GM10266 (cell line): ENCODE measurements at regions not wholly inside any gene's neighbourhood (a gene's known extent, or its start where the extent isn't known, plus 50 kb on each side); places are given as distances from the start of the nearest gene placed in this dataset.
"Not testable (repeated sequence)": the region's sequence is repeated elsewhere in the genome, so short reads cannot be mapped to it uniquely, and the experiment has no call there.

Experiments used
- DNase-seq: peaks from one replicate; pipeline ENCODE4 v3.0.0; 2012; ENCODE audit errors: extremely low spot score
- CTCF ChIP-seq: IDR thresholded peaks from 2 replicates; pipeline ENCODE4 v1.5.1; 2012; ENCODE audit warnings: mild to moderate bottlenecking, low read depth; ENCODE audit not compliant: control insufficient read depth, insufficient read depth; ENCODE audit errors: missing control alignments

GRCh38 chr3:94626573-94626972, 563.7 kb downstream of the NSUN3 start:
- TF ChIP-seq CTCF: no peak
- DNase-seq: no peak

- DNase-seq: no peak
- no peak for TF ChIP-seq CTCF
Measured at GRCh38 chr3:94627689-94628088, 564.8 kb downstream of the NSUN3 start.

DNA sequence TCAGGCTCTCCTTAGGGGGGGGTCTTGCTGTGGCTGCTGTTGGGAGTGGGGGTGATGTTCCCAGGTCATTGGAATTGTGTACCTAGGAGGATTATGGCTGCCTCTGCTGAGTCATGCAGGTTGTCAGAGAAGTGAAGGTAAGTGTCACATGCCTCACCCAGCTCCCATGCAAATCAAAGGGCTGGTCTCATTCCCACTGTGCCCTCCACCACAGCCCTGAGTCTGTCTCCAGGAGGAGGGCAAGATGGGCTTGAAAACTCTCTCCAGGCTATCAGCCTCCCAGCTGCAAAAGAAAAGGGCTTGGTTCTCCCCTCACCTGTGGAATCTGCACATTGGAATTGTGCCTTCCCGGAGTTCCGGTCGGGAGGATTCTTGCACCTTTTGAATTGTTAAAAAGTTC, 580.5 kb downstream of the NSUN3 start:
- TF ChIP-seq CTCF: no peak
- DNase-seq: no peak

DNA sequence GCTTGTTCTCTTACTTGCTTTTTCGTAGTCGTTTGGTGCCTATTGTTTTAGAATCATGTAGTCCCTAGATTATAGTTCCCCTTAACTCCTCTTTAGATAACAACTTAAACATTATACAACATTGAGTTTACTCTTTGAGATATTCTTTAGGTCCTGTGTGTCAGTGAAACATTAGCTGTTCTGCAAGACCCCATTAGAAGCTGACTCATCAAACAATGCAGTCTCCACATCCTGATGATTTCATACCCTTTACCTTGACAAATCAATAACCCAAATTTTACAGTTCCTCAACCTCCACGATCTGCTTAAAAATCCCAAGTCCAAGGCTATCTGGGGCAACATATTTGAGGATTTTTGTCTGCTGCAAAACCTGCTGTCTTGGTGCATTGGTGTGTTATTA, 582.9 kb downstream of the NSUN3 start:
- no peak for TF ChIP-seq CTCF
- no peak for DNase-seq

GRCh38 chr3:94647131-94647530, 584.3 kb downstream of the NSUN3 start:
- DNase-seq: no peak
- no peak for TF ChIP-seq CTCF

DNA sequence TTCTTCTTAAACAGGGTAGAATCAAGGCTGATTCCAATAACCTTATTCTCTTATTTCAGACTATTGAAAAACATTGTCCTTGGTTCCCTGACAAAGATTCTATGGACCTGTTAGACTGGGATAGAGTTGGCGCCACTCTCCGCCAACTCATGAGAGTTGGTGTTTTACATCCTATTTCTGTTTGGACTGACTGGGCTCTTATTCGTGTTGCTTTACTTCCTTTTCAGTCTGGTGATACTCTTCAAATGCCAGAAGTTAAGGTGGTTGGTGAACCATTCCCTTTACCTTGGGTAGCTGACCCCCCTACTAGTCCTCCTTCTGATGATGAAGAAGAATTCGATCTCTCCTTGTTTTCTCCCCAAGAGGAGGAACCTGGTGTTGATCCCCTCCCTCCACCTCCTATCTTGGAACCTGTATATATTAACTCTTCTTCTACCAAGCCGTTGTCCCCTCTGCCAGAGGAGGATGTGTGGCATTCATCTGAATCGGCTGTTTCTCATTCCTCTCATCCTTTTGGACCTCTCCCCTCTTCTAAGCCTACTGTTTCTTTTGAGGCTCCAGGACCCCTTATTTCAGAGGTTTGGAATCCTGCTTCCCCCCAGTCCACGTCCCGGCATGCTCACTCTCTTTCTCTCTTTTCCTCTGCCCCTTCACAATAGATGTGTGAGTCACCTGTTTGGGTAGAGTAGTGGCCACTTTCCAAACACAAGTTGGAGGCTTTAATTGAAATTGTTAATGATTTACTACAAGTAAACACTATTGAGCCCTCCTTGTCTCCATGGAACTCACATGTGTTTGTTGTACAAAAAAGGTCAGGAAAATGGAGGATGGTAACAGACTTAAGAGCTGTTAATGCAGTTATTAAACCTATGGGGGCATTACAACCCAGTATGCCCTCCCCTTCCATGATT, 585.7 kb downstream of the NSUN3 start:
- not testable (repeated sequence) for DNase-seq

DNA sequence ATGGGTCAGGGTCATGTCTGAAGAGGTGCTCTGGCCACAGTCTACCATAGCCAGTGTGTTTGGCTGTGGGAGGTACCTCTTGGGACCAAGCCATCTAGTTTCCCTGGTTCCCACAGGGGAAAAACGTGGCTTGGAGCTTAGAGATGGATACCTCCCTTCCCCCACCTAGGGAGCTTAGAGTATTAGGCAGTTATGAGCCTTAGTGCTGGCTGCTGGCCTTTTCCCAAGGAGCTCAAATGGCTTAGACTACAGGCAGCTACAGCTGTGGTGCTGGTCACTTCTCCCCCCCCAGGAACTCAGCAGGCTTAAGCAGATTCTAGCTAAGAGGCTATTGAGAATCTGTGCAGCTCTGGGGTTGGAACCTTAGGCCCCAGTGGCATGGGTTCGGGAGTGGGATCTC, 591.2 kb downstream of the NSUN3 start:
- TF ChIP-seq CTCF: no peak

GRCh38 chr3:94665922-94666321, 603.1 kb downstream of the NSUN3 start:
- no peak for DNase-seq
- no peak for TF ChIP-seq CTCF

More for the DNA sequence above, 591.2 kb downstream of the NSUN3 start:
- DNase-seq: no peak
